ENCODE measurements at regions not wholly inside any gene's neighbourhood (a gene's known extent, or its start where the extent isn't known, plus 50 kb on each side); places are given as distances from the start of the nearest gene placed in this dataset.
A peak's percentile ranks its signal among the peaks of the same experiment; 100 is the strongest.
"Not testable (repeated sequence)": the region's sequence is repeated elsewhere in the genome, so short reads cannot be mapped to it uniquely, and the experiment has no call there.

- peaks cover 28% of the 10 kb centered on the region for H3K4me1 ChIP-seq (ENCODE audit: control insufficient read depth, insufficient read depth, low read length)
- no peak overlapping the region for H3K4me3 ChIP-seq (ENCODE audit: low read length)
- DNase-seq: peak; percentile 65
- no peaks in the 10 kb centered on the region for H3K36me3 ChIP-seq (ENCODE audit: control insufficient read depth, insufficient read depth, low read length)
- H3K27me3 ChIP-seq (ENCODE audit: control insufficient read depth, insufficient read depth, low read length): no peaks in the 10 kb centered on the region
- H3K27ac ChIP-seq (ENCODE audit: low read length): no peak overlapping the region
- H3K9me3 ChIP-seq (replicated peaks; ENCODE audit: control insufficient read depth, low read depth, low read length): no peaks in the 10 kb centered on the region
These were observed 189.6 kb downstream of the ESM1 start for GRCh38 chr5:54795777-54796176.

DNA sequence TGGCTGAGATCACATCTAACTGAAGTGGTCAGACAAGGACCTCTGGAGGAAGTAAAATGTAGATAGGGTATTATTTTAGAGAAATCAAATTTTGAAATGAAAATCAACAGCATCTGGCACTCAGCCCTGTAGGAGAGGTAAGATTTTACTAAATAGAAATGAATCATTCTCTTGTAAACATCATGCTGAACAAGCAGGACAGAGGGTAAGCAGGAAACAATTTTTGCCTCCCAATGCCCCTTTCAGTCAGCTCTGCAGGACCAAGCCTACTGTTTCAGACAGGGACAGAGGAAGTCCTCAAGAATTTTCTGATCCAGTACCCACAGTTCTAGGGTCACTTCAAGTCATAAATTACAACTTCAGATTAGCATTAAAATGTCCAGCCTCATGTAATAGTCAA lies 190.1 kb downstream of the ESM1 start:
- H3K4me1 ChIP-seq (ENCODE audit: control insufficient read depth, insufficient read depth, low read length): peaks cover 28% of the 10 kb centered on the region
- no peaks in the 10 kb centered on the region for H3K9me3 ChIP-seq (replicated peaks; ENCODE audit: control insufficient read depth, low read depth, low read length)
- H3K36me3 ChIP-seq (ENCODE audit: control insufficient read depth, insufficient read depth, low read length): no peaks in the 10 kb centered on the region
- no peak for DNase-seq
- H3K4me3 ChIP-seq (ENCODE audit: low read length): no peak overlapping the region
- no peaks in the 10 kb centered on the region for H3K27me3 ChIP-seq (ENCODE audit: control insufficient read depth, insufficient read depth, low read length)
- H3K27ac ChIP-seq (ENCODE audit: low read length): no peak overlapping the region

- no peak for DNase-seq
- Histone ChIP-seq H3K4me1 (ENCODE audit: control insufficient read depth, insufficient read depth, low read length) (peaks cover 28% of the 10 kb centered on the region), H3K36me3 (ENCODE audit: control insufficient read depth, insufficient read depth, low read length) (no peaks in the 10 kb centered on the region), H3K4me3 (ENCODE audit: low read length) (no peak overlapping the region), H3K9me3 (replicated peaks; ENCODE audit: control insufficient read depth, low read depth, low read length) (no peaks in the 10 kb centered on the region), H3K27me3 (ENCODE audit: control insufficient read depth, insufficient read depth, low read length) (no peaks in the 10 kb centered on the region), H3K27ac (ENCODE audit: low read length) (peak overlapping the region; percentile 91)
- 90% methylated on average over 2 of the region's 7 CpGs for WGBS (ENCODE audit: insufficient coverage)
These were observed 191.0 kb downstream of the ESM1 start for GRCh38 chr5:54794135-54794975.

DNA sequence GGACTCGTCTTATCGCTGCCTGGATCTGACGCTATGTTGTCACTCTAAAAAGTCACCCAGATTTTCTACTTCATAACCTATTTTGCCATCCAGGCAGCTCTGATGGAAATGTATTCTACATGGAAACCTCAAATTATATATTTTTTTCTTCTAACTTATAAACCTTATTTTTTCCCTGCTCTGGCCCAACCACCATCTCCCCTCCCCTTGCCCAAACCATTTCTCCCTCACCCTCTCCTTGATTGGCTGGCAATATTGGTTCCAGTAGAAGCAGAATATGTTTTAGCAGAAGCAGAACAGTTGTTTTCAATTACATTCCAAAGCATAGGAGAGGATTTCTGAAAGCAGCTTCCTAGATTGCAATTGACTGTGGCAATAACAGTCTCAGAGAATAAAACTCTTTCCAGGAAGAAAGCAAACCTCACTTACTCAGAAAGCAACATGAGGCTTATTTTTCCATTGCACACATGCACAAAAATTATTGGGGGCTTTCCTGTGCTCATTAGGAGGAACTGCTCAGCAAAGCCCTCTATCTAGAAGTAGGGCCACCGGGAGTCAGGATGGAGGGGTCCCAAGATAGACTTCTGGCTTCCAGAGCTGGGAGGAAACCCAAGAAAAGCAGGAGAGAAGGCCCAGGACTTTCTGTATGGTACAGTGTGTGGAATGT lies 191.8 kb downstream of the ESM1 start:
- Histone ChIP-seq H3K27me3 (ENCODE audit: control insufficient read depth, insufficient read depth, low read length) (no peaks in the 10 kb centered on the region), H3K4me1 (ENCODE audit: control insufficient read depth, insufficient read depth, low read length) (peaks cover 28% of the 10 kb centered on the region), H3K4me3 (ENCODE audit: low read length) (no peak overlapping the region), H3K9me3 (replicated peaks; ENCODE audit: control insufficient read depth, low read depth, low read length) (no peaks in the 10 kb centered on the region), H3K36me3 (ENCODE audit: control insufficient read depth, insufficient read depth, low read length) (no peaks in the 10 kb centered on the region), H3K27ac (ENCODE audit: low read length) (peak overlapping the region; percentile 91)
- peak; percentile 96 for DNase-seq
- 47% methylated on average over 4 of the region's 4 CpGs for WGBS (ENCODE audit: insufficient coverage)

DNA sequence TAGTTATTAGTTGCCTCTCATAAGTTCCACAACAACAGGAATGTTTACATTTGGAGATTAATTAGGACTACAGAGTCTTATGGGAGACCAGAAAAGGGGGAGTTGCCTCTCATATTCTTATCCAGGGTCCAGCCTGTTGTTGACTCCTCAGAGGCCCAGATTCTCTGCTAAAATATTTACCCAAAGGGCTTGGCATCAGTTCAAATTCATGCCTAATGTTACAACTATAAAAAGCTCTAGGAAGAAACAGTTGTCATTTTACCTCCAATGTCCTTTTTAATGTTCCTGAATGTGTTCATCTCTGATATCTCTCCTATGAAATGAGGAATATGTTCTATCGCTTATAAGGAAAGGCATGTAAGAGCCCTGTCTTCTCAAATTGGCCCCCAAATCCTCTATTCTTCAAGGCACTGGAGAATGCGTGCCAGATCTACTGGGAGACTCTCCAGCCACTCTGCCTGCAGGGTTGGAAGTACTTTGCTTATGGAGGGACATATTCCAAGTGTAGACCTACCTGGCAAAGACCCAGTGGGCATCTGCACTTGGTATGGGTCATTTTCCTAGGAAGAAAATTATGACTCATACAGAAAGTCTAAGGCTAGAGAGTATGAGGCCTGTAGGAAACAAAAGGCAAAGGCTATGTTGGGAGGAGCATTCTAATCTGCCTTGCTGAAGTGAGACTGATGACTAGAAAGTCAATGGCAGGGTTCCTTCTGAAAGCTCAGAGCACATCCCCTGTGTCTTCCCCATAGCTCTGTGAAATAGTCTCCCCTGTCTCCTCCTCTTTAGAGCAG lies 192.6 kb downstream of the ESM1 start:
- WGBS (ENCODE audit: insufficient coverage): no CpG with 5 or more reads among the region's 2 CpGs
- H3K36me3 ChIP-seq (ENCODE audit: control insufficient read depth, insufficient read depth, low read length): no peaks in the 10 kb centered on the region
- peak; percentile 37 for DNase-seq

GRCh38 chr5:54787910-54788309 lies 197.5 kb downstream of the ESM1 start:
- not testable (repeated sequence) for H3K36me3 ChIP-seq (ENCODE audit: control insufficient read depth, insufficient read depth, low read length); H3K4me3 ChIP-seq (ENCODE audit: low read length); DNase-seq; H3K9me3 ChIP-seq (replicated peaks; ENCODE audit: control insufficient read depth, low read depth, low read length); H3K27ac ChIP-seq (ENCODE audit: low read length); H3K27me3 ChIP-seq (ENCODE audit: control insufficient read depth, insufficient read depth, low read length)
- H3K4me1 ChIP-seq (ENCODE audit: control insufficient read depth, insufficient read depth, low read length): peaks cover 22% of the 10 kb centered on the region
- WGBS (ENCODE audit: insufficient coverage): 83% methylated on average over 2 of the region's 3 CpGs

More for the DNA sequence above, 192.6 kb downstream of the ESM1 start:
- H3K9me3 ChIP-seq (replicated peaks; ENCODE audit: control insufficient read depth, low read depth, low read length): no peaks in the 10 kb centered on the region
- H3K27ac ChIP-seq (ENCODE audit: low read length): peak overlapping the region; percentile 91
- H3K4me1 ChIP-seq (ENCODE audit: control insufficient read depth, insufficient read depth, low read length): peaks cover 28% of the 10 kb centered on the region
- no peaks in the 10 kb centered on the region for H3K27me3 ChIP-seq (ENCODE audit: control insufficient read depth, insufficient read depth, low read length)
- no peak overlapping the region for H3K4me3 ChIP-seq (ENCODE audit: low read length)

- peaks cover 9% of the 10 kb centered on the region for H3K4me1 ChIP-seq (ENCODE audit: control insufficient read depth, insufficient read depth, low read length)
- no peaks in the 10 kb centered on the region for H3K36me3 ChIP-seq (ENCODE audit: control insufficient read depth, insufficient read depth, low read length)
- H3K27me3 ChIP-seq (ENCODE audit: control insufficient read depth, insufficient read depth, low read length): no peaks in the 10 kb centered on the region
- 50% methylated on average over 3 of the region's 9 CpGs for WGBS (ENCODE audit: insufficient coverage)
- no peak overlapping the region for H3K27ac ChIP-seq (ENCODE audit: low read length)
- peak; percentile 80 for DNase-seq
- H3K9me3 ChIP-seq (replicated peaks; ENCODE audit: control insufficient read depth, low read depth, low read length): no peaks in the 10 kb centered on the region
- no peak overlapping the region for H3K4me3 ChIP-seq (ENCODE audit: low read length)
These were observed 199.4 kb downstream of the ESM1 start for GRCh38 chr5:54785729-54786591.

DNA sequence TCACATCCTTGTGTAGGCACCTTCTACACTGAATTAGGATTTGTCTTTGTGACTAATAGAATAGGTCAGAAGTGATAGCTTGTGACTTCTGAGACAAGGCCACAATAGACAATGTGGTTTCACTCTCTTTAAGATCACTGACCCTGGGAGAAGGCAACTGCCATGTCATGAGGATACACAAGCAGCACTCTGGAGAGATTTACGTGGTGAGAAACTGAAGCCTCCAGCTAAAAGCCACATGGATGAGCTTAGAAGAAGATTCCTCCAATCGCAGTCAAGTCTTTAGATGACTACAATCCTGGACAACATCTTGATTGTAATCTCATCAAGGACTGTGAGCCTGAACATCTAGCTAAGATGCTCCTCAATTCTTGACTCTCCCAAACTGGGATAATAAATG lies 206.6 kb downstream of the ESM1 start:
- WGBS (ENCODE audit: insufficient coverage): 100% methylated on average over 1 of the region's 2 CpGs
- no peak for DNase-seq
- H3K36me3 ChIP-seq (ENCODE audit: control insufficient read depth, insufficient read depth, low read length): no peaks in the 10 kb centered on the region
- peaks cover 9% of the 10 kb centered on the region for H3K4me1 ChIP-seq (ENCODE audit: control insufficient read depth, insufficient read depth, low read length)
- no peaks in the 10 kb centered on the region for H3K27me3 ChIP-seq (ENCODE audit: control insufficient read depth, insufficient read depth, low read length)
- no peaks in the 10 kb centered on the region for H3K9me3 ChIP-seq (replicated peaks; ENCODE audit: control insufficient read depth, low read depth, low read length)
- H3K4me3 ChIP-seq (ENCODE audit: low read length): no peak overlapping the region
- H3K27ac ChIP-seq (ENCODE audit: low read length): no peak overlapping the region

DNA sequence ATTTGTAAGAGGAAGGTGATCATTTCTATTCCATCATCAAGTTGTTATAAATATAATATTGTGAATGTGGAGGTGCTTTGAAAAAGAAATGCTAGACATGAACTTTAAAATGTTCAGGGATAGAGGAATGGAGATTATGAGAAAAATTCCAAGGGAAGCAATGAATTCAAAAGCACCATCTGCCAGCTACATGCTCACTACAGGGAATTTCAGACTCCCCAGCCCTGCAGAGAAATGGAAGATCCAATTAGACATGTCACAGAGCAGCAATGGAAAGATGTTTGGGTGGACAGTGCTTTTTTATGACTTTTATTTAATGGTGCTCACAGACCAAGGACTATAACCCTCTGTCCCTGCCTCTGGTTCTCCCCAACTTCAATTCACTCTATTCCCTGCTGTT lies 209.7 kb downstream of the ESM1 start:
- Histone ChIP-seq H3K36me3 (ENCODE audit: control insufficient read depth, insufficient read depth, low read length) (no peaks in the 10 kb centered on the region), H3K27ac (ENCODE audit: low read length) (peak overlapping the region; percentile 83), H3K4me3 (ENCODE audit: low read length) (no peak overlapping the region), H3K9me3 (replicated peaks; ENCODE audit: control insufficient read depth, low read depth, low read length) (no peaks in the 10 kb centered on the region), H3K4me1 (ENCODE audit: control insufficient read depth, insufficient read depth, low read length) (peaks cover 9% of the 10 kb centered on the region), H3K27me3 (ENCODE audit: control insufficient read depth, insufficient read depth, low read length) (no peaks in the 10 kb centered on the region)
- no peak for DNase-seq

Measured in muscle of leg (tissue), 3 donors.